ENCODE measurements at regions not wholly inside any gene's neighbourhood (a gene's known extent, or its start where the extent isn't known, plus 50 kb on each side); places are given as distances from the start of the nearest gene placed in this dataset.

GRCh38 chr1:222462601-222463000 is 85.3 kb downstream of the HHIPL2 start:
- Histone ChIP-seq H3K4me3 (no peak overlapping the region), H3K36me3 (ENCODE audit: low read depth) (no peaks in the 10 kb centered on the region), H3K4me1 (ENCODE audit: low read depth) (peaks cover 11% of the 10 kb centered on the region), H3K9me3 (peaks cover 9% of the 10 kb centered on the region)
- ATAC-seq (no peak), DNase-seq (no peak)
- TF ChIP-seq, protein P1, sequence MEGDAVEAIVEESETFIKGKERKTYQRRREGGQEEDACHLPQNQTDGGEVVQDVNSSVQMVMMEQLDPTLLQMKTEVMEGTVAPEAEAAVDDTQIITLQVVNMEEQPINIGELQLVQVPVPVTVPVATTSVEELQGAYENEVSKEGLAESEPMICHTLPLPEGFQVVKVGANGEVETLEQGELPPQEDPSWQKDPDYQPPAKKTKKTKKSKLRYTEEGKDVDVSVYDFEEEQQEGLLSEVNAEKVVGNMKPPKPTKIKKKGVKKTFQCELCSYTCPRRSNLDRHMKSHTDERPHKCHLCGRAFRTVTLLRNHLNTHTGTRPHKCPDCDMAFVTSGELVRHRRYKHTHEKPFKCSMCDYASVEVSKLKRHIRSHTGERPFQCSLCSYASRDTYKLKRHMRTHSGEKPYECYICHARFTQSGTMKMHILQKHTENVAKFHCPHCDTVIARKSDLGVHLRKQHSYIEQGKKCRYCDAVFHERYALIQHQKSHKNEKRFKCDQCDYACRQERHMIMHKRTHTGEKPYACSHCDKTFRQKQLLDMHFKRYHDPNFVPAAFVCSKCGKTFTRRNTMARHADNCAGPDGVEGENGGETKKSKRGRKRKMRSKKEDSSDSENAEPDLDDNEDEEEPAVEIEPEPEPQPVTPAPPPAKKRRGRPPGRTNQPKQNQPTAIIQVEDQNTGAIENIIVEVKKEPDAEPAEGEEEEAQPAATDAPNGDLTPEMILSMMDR (IDR thresholded peaks at IDR 0.05) = no peak
- intact Hi-C loops (cut with DNase I, micrococcal nuclease) = no loop called here

DNA sequence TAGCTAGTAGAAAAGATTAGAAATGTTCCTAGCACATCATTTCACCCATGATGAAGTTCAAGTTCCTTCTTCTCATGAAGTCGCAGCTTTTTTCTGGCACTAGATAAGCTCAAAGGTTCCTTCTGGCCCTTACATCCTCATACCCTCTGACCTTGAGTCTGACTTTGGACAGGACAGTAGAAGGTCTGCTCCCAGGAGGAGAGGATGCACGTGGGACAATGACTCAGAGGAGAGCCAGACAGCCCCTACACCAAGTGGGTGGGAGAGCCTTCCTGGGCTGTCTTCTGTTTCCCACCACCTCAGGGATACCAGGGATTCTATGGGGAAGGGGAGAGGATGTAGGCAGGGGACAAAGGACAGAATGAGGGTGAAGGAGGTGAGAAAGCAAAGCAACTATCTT is 86.0 kb downstream of the HHIPL2 start:
- TF ChIP-seq, protein P1 (IDR thresholded peaks at IDR 0.05) = no peak
- ATAC-seq (no peak), DNase-seq (no peak)
- peaks cover 11% of the 10 kb centered on the region for H3K4me1 ChIP-seq (ENCODE audit: low read depth)
- peaks cover 15% of the 10 kb centered on the region for H3K9me3 ChIP-seq
- no peak overlapping the region for H3K4me3 ChIP-seq
- intact Hi-C loops (cut with DNase I, micrococcal nuclease) = no loop called here
- no peaks in the 10 kb centered on the region for H3K36me3 ChIP-seq (ENCODE audit: low read depth)

DNA sequence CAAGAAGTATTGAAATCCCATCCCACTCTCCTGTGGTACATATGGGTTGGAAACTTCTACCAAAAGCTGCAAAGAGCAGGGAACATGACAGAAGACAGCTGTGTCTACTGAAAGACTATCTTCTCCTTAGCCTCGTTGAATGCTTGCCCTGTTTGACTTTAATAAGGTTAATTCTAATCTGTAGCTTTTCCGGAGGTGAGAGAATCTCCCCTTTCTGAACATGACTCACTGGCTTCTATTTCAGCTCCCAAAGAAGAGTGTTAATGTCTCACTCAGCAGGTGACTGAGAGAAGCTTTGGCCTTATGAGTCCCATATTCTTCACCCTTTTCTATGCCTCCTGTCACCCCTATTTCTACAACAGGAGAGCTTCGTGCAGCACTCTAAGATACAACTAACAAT is 88.3 kb downstream of the HHIPL2 start:
- Histone ChIP-seq H3K36me3 (ENCODE audit: low read depth) (no peaks in the 10 kb centered on the region), H3K4me3 (no peak overlapping the region), H3K4me1 (ENCODE audit: low read depth) (no peaks in the 10 kb centered on the region), H3K9me3 (peaks cover 16% of the 10 kb centered on the region)
- intact Hi-C loops (cut with DNase I, micrococcal nuclease) = loop anchor here in 1 of 2 donors (10.0 kb wide), 1 partner anchor 365 kb away; no protein-coding TSS in a partner anchor
- TF ChIP-seq, protein P1 (IDR thresholded peaks at IDR 0.05) = no peak
- DNase-seq (no peak), ATAC-seq (no peak)

DNA sequence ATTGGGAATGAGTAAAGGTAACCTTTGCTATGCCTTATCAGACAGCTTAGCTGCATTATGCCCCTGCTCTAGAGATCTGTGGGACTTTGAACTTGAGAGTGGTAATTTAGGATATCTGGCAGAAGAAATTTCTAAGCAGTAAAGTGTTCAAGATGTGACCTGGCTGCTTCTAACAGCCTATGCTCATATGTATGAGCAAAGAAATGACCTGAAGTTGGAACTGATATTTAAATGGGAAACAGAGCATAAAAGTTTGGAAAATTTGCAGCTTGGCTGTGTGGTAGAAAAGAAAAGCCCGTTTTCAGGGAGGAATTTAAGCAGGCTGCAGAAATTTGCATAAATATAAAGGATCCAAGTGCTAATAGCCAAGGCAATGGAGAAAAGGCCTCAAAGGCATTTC is 90.4 kb downstream of the HHIPL2 start:
- TF ChIP-seq, protein P1 (IDR thresholded peaks at IDR 0.05) = no peak
- no peak for DNase-seq
- no peak for ATAC-seq
- intact Hi-C loops (cut with DNase I, micrococcal nuclease) = loop anchor here in 1 of 2 donors (10.0 kb wide), 1 partner anchor 363 kb away; no protein-coding TSS in a partner anchor
- Histone ChIP-seq H3K4me1 (ENCODE audit: low read depth) (no peaks in the 10 kb centered on the region), H3K36me3 (ENCODE audit: low read depth) (no peaks in the 10 kb centered on the region), H3K4me3 (no peak overlapping the region), H3K9me3 (peaks cover 16% of the 10 kb centered on the region)

GRCh38 chr1:222457084-222457483 is 90.8 kb downstream of the HHIPL2 start:
- TF ChIP-seq, protein P1 (IDR thresholded peaks at IDR 0.05) = no peak
- Histone ChIP-seq H3K36me3 (ENCODE audit: low read depth) (no peaks in the 10 kb centered on the region), H3K4me3 (no peak overlapping the region), H3K9me3 (peaks cover 16% of the 10 kb centered on the region), H3K4me1 (ENCODE audit: low read depth) (no peaks in the 10 kb centered on the region)
- intact Hi-C loops (cut with DNase I, micrococcal nuclease) = loop anchor here in 1 of 2 donors (10.0 kb wide), 1 partner anchor 362 kb away; no protein-coding TSS in a partner anchor
- DNase-seq (no peak), ATAC-seq (no peak)

Measured in mucosa of descending colon (tissue), 3 donors.